ENCODE measurements at regions not wholly inside any gene's neighbourhood (a gene's known extent, or its start where the extent isn't known, plus 50 kb on each side); places are given as distances from the start of the nearest gene placed in this dataset.

DNA sequence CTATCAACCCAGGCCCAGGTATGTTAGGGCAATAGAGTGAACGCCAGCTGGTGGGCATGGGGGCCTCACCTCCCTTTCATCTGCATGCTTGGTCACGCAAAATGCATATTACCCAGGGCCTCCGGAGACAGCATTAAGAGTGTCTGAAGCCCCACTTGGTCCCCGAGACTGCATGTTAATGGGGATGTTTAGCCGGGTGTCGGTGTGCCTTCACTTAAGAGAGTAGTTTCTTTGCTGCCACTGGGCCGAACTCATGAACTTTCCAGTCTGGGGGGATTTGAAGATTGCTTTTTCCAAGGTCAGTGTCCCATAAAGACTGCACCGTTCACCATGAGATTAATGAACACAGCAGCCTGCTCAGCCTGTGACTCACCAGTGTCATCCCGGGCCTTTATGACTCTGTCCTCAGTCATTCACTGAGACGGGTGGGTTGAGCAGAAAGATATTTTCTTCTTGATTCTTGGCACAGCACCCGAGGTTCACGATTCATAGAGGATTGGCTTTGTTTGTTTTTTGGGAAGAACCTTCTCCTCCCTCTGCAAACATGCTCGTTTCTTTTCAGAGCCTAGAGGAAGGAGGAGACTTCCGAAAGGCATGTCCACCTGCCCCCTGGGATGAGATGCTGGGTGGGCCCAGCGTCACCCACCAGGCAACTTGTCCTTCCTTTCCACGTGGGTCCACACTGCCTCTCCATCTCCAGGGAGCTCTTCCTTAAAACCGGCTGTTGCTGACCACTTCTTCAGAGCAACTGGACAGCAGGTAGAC lies 199.1 kb downstream of the GLI2 start:
- no peaks in the 10 kb centered on the region for H3K9me3 ChIP-seq (ENCODE audit: control insufficient read depth, insufficient read depth, low read length)
- H3K27me3 ChIP-seq (ENCODE audit: control insufficient read depth, insufficient read depth, low read length): no peaks in the 10 kb centered on the region
- no peak overlapping the region for H3K27ac ChIP-seq (ENCODE audit: low read depth, low read length)
- no peaks in the 10 kb centered on the region; the same call in 1 of the 2 replicates for H3K4me1 ChIP-seq (ENCODE audit: control insufficient read depth, insufficient read depth, low read length)
- H3K9ac ChIP-seq (ENCODE audit: low read depth, low read length): no peak overlapping the region
- peaks cover 12% of the 10 kb centered on the region; the same call in 1 of the 2 replicates for H3K36me3 ChIP-seq (ENCODE audit: control insufficient read depth, insufficient read depth, low read length)
- H3K4me3 ChIP-seq (ENCODE audit: low read depth, low read length): no peak overlapping the region

- Histone ChIP-seq H3K9ac (ENCODE audit: low read depth, low read length) (no peak overlapping the region), H3K9me3 (ENCODE audit: control insufficient read depth, insufficient read depth, low read length) (no peaks in the 10 kb centered on the region), H3K27ac (ENCODE audit: low read depth, low read length) (no peak overlapping the region), H3K4me3 (ENCODE audit: low read depth, low read length) (no peak overlapping the region), H3K27me3 (ENCODE audit: control insufficient read depth, insufficient read depth, low read length) (no peaks in the 10 kb centered on the region), H3K36me3 (ENCODE audit: control insufficient read depth, insufficient read depth, low read length) (0 out of 2 replicates have a peak, but pooled peaks cover 9% of the 10 kb centered on the region), H3K4me1 (ENCODE audit: control insufficient read depth, insufficient read depth, low read length) (peaks cover 4% of the 10 kb centered on the region; the same call in 1 of the 2 replicates)
Measured at GRCh38 chr2:120935339-120936313, 200.0 kb downstream of the GLI2 start.

GRCh38 chr2:120936476-120937334 lies 201.0 kb downstream of the GLI2 start:
- no peaks in the 10 kb centered on the region for H3K27me3 ChIP-seq (ENCODE audit: control insufficient read depth, insufficient read depth, low read length)
- H3K9ac ChIP-seq (ENCODE audit: low read depth, low read length): no peak overlapping the region
- no peak overlapping the region for H3K4me3 ChIP-seq (ENCODE audit: low read depth, low read length)
- no peak overlapping the region for H3K27ac ChIP-seq (ENCODE audit: low read depth, low read length)
- H3K9me3 ChIP-seq (ENCODE audit: control insufficient read depth, insufficient read depth, low read length): no peaks in the 10 kb centered on the region
- H3K4me1 ChIP-seq (ENCODE audit: control insufficient read depth, insufficient read depth, low read length): peaks cover 4% of the 10 kb centered on the region; the same call in 1 of the 2 replicates
- H3K36me3 ChIP-seq (ENCODE audit: control insufficient read depth, insufficient read depth, low read length): 0 out of 2 replicates have a peak, but pooled peaks cover 6% of the 10 kb centered on the region

DNA sequence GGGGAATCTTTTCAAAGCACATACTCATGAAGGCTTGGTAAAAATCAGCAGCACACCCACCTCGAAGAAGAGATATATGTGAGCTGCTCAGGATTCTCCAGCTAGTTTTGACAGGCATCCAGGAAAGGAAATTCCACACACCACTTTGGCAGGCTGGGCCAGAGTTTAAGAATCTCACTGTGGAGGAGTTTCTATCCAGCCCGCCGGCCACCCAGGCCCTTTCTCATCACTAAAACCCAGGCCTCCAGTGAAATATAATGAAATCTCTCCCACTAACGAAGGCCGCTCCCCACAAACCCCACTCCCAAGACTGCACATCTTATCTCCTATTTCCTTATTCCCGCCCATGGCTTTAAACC lies 202.0 kb downstream of the GLI2 start:
- no peak overlapping the region for H3K27ac ChIP-seq (ENCODE audit: low read depth, low read length)
- H3K9me3 ChIP-seq (ENCODE audit: control insufficient read depth, insufficient read depth, low read length): no peaks in the 10 kb centered on the region
- H3K36me3 ChIP-seq (ENCODE audit: control insufficient read depth, insufficient read depth, low read length): peaks cover 8% of the 10 kb centered on the region; the same call in 1 of the 2 replicates
- no peak overlapping the region for H3K9ac ChIP-seq (ENCODE audit: low read depth, low read length)
- H3K4me1 ChIP-seq (ENCODE audit: control insufficient read depth, insufficient read depth, low read length): peaks cover 4% of the 10 kb centered on the region; the same call in 1 of the 2 replicates
- no peaks in the 10 kb centered on the region for H3K27me3 ChIP-seq (ENCODE audit: control insufficient read depth, insufficient read depth, low read length)
- no peak overlapping the region for H3K4me3 ChIP-seq (ENCODE audit: low read depth, low read length)

- H3K9me3 ChIP-seq (ENCODE audit: control insufficient read depth, insufficient read depth, low read length): no peaks in the 10 kb centered on the region
- H3K4me3 ChIP-seq (ENCODE audit: low read depth, low read length): no peak overlapping the region
- no peak overlapping the region for H3K27ac ChIP-seq (ENCODE audit: low read depth, low read length)
- peaks cover 4% of the 10 kb centered on the region; the same call in 1 of the 2 replicates for H3K4me1 ChIP-seq (ENCODE audit: control insufficient read depth, insufficient read depth, low read length)
- H3K27me3 ChIP-seq (ENCODE audit: control insufficient read depth, insufficient read depth, low read length): no peaks in the 10 kb centered on the region
- no peak overlapping the region for H3K9ac ChIP-seq (ENCODE audit: low read depth, low read length)
- H3K36me3 ChIP-seq (ENCODE audit: control insufficient read depth, insufficient read depth, low read length): peaks cover 14% of the 10 kb centered on the region; the same call in 1 of the 2 replicates
Measured at GRCh38 chr2:120938045-120938771, 202.5 kb downstream of the GLI2 start.

GRCh38 chr2:120939595-120940318 lies 204.1 kb downstream of the GLI2 start:
- Histone ChIP-seq H3K4me1 (ENCODE audit: control insufficient read depth, insufficient read depth, low read length) (peaks cover 4% of the 10 kb centered on the region; the same call in 1 of the 2 replicates), H3K27ac (ENCODE audit: low read depth, low read length) (no peak overlapping the region), H3K9ac (ENCODE audit: low read depth, low read length) (no peak overlapping the region), H3K36me3 (ENCODE audit: control insufficient read depth, insufficient read depth, low read length) (peaks cover 20% of the 10 kb centered on the region; the same call in 1 of the 2 replicates), H3K4me3 (ENCODE audit: low read depth, low read length) (no peak overlapping the region), H3K27me3 (ENCODE audit: control insufficient read depth, insufficient read depth, low read length) (no peaks in the 10 kb centered on the region), H3K9me3 (ENCODE audit: control insufficient read depth, insufficient read depth, low read length) (no peaks in the 10 kb centered on the region)

- Histone ChIP-seq H3K27ac (ENCODE audit: low read depth, low read length) (no peak overlapping the region), H3K27me3 (ENCODE audit: control insufficient read depth, insufficient read depth, low read length) (no peaks in the 10 kb centered on the region), H3K9me3 (ENCODE audit: control insufficient read depth, insufficient read depth, low read length) (no peaks in the 10 kb centered on the region), H3K4me1 (ENCODE audit: control insufficient read depth, insufficient read depth, low read length) (peaks cover 4% of the 10 kb centered on the region; the same call in 1 of the 2 replicates), H3K36me3 (ENCODE audit: control insufficient read depth, insufficient read depth, low read length) (peaks cover 20% of the 10 kb centered on the region; the same call in 1 of the 2 replicates), H3K4me3 (ENCODE audit: low read depth, low read length) (no peak overlapping the region), H3K9ac (ENCODE audit: low read depth, low read length) (no peak overlapping the region)
Measured at GRCh38 chr2:120940319-120940696, 204.6 kb downstream of the GLI2 start.

DNA sequence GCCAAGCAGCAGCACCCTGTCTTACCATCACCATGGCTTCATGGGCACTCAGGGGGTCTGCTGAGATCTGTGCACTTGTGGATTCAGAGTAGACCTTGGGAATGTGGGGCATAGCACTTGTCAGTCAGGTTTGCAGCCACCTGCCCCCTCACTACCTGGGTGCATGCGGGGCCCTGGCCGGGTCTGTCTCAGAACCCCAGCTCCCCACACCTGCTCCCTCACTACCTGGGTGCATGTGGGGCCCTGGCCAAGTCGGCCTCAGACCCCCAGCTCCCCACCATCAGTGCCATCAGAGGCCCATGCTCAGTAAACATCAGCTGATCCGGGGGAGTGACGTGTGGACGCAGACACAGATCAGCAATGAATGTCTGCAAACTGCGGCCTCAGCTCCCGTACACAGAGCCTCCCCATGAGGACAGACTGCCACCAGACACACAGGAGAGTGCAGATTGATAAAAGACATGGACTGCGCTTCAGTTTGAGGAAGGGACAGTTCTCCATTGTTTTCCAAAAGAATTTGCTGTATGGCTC lies 205.1 kb downstream of the GLI2 start:
- peaks cover 20% of the 10 kb centered on the region; the same call in 1 of the 2 replicates for H3K36me3 ChIP-seq (ENCODE audit: control insufficient read depth, insufficient read depth, low read length)
- peaks cover 4% of the 10 kb centered on the region; the same call in 1 of the 2 replicates for H3K4me1 ChIP-seq (ENCODE audit: control insufficient read depth, insufficient read depth, low read length)
- H3K4me3 ChIP-seq (ENCODE audit: low read depth, low read length): no peak overlapping the region
- no peak overlapping the region for H3K9ac ChIP-seq (ENCODE audit: low read depth, low read length)
- no peaks in the 10 kb centered on the region for H3K9me3 ChIP-seq (ENCODE audit: control insufficient read depth, insufficient read depth, low read length)
- no peaks in the 10 kb centered on the region for H3K27me3 ChIP-seq (ENCODE audit: control insufficient read depth, insufficient read depth, low read length)
- no peak overlapping the region for H3K27ac ChIP-seq (ENCODE audit: low read depth, low read length)

DNA sequence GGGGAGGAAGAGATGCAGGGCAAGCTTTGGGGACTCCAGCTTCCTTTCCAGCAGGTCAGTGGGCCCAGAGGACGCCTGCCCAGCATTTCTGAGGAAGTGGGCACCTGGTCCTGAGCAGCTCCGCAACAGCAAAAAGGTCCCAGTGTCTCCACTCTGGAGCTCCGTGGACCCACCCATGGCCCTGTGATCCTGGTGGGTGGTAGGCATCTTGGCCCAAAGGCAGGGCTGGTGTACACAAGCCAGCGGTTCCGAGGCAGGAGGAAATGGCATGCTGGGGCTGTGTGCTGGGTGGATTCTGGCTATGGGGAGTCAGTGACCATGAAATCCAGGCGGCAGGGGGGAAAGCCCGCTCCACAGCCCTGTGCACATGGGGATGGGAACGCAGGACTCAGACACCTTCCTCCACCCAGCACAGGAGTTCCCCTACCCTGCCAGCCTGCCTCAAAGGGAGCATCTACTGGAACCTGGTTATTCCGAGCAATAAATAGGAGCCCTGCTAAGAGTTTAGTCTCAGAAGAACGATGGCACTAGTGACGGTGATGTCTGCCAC lies 206.0 kb downstream of the GLI2 start:
- Histone ChIP-seq H3K9me3 (ENCODE audit: control insufficient read depth, insufficient read depth, low read length) (no peaks in the 10 kb centered on the region), H3K4me3 (ENCODE audit: low read depth, low read length) (no peak overlapping the region), H3K36me3 (ENCODE audit: control insufficient read depth, insufficient read depth, low read length) (peaks cover 20% of the 10 kb centered on the region; the same call in 1 of the 2 replicates), H3K9ac (ENCODE audit: low read depth, low read length) (no peak overlapping the region), H3K27me3 (ENCODE audit: control insufficient read depth, insufficient read depth, low read length) (no peaks in the 10 kb centered on the region), H3K27ac (ENCODE audit: low read depth, low read length) (no peak overlapping the region), H3K4me1 (ENCODE audit: control insufficient read depth, insufficient read depth, low read length) (peaks cover 4% of the 10 kb centered on the region; the same call in 1 of the 2 replicates)

Data from HUES48 (cell line).